Calu3 (cell line): ENCODE measurements at regions not wholly inside any gene's neighbourhood (a gene's known extent, or its start where the extent isn't known, plus 50 kb on each side); places are given as distances from the start of the nearest gene placed in this dataset.

Experiments used
- BruUV-seq: library from RNA; stranded (reverse); fragments of 400-500 nt; replicated peaks from 2 replicates; lab custom pipeline; 2021; lab: Mats Ljungman, UMichigan
- CTCF ChIA-PET: fragments of 300-600 bp; sonication (Branson Sonifier 250); formaldehyde crosslinking; loops from one replicate; lab custom pipeline; 2022; ENCODE audit warnings: antibody characterized with exemption; lab: Charles Lee
- DNase-seq: peaks from one replicate; pipeline ENCODE4 v3.0.0; 2022
- H3K27ac Mint-ChIP-seq: one replicate; pipeline ENCODE4 v1.8.0; 2022; ENCODE audit warnings: mixed read lengths; ENCODE audit not compliant: unreplicated experiment
- H3K27me3 Mint-ChIP-seq: one replicate; pipeline ENCODE4 v1.8.0; 2022; ENCODE audit warnings: mixed read lengths; ENCODE audit not compliant: unreplicated experiment
- H3K36me3 Mint-ChIP-seq: one replicate; pipeline ENCODE4 v1.8.0; 2022; ENCODE audit warnings: mild to moderate bottlenecking, moderate library complexity, mixed read lengths; ENCODE audit not compliant: insufficient read depth, unreplicated experiment
- H3K4me1 Mint-ChIP-seq: one replicate; pipeline ENCODE4 v1.8.0; 2022; ENCODE audit warnings: mild to moderate bottlenecking, low read depth, mixed read lengths; ENCODE audit not compliant: unreplicated experiment
- H3K4me3 Mint-ChIP-seq: one replicate; pipeline ENCODE4 v1.8.0; 2022; ENCODE audit warnings: mild to moderate bottlenecking, low read depth, moderate library complexity, mixed read lengths; ENCODE audit not compliant: unreplicated experiment
- H3K9me3 Mint-ChIP-seq: one replicate; pipeline ENCODE4 v1.8.0; 2022; ENCODE audit warnings: low read depth, mixed read lengths; ENCODE audit not compliant: unreplicated experiment
- intact Hi-C: fragments of 100-400 bp; cut with micrococcal nuclease; formaldehyde crosslinking; loops from one replicate; pipeline ENCODE4 v1.10.0; 2022; ENCODE audit not compliant: unreplicated experiment
- TF ChIP-seq, protein P1 (sequence below): fragments of 200-600 bp; IDR thresholded peaks from one replicate; pipeline ENCODE4 v1.8.0; 2022; ENCODE audit warnings: antibody characterized with exemption; ENCODE audit not compliant: unreplicated experiment

DNA sequence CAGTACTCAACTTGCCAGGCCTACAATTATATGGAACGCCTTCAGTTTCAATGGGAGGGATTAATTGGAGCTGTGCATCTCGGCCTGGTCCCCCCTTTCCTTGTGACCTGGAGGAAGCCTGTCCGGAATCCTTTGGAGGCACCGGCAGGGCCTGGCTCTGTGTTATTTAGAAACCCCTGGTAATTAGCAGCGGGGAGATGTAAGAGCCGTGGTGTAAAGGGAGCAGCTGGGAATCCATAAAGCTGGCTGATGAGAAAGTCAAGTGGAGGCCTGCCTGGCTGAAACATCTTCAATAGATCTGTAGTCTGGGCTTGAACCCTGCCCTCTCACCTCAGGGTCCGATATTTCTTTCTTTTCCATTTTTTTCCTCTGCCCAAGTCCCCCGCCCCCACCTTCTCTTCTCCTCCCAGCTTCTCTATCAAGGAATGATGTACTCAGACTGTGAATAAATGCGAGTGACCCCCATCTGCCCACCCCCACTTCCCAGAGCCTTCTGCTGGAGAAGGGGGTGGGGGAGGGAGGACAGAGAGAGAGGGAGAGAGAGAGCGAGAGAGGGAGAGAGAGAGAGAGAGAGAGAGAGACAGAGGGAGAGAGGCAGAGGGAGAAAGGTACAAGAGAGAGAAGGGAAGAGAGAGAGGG lies 495.5 kb upstream of the ZFHX3 start:
- no peaks in the 10 kb centered on the region for H3K4me1 Mint-ChIP-seq
- peaks cover 82% of the 10 kb centered on the region for H3K27me3 Mint-ChIP-seq
- CTCF ChIA-PET = no interaction called here
- H3K27ac Mint-ChIP-seq = no peak overlapping the region
- no peaks in the 10 kb centered on the region for H3K36me3 Mint-ChIP-seq
- no peak for DNase-seq
- H3K9me3 Mint-ChIP-seq = no peaks in the 10 kb centered on the region
- H3K4me3 Mint-ChIP-seq = no peak overlapping the region
- intact Hi-C loops = no loop called here
- TF ChIP-seq, protein P1, sequence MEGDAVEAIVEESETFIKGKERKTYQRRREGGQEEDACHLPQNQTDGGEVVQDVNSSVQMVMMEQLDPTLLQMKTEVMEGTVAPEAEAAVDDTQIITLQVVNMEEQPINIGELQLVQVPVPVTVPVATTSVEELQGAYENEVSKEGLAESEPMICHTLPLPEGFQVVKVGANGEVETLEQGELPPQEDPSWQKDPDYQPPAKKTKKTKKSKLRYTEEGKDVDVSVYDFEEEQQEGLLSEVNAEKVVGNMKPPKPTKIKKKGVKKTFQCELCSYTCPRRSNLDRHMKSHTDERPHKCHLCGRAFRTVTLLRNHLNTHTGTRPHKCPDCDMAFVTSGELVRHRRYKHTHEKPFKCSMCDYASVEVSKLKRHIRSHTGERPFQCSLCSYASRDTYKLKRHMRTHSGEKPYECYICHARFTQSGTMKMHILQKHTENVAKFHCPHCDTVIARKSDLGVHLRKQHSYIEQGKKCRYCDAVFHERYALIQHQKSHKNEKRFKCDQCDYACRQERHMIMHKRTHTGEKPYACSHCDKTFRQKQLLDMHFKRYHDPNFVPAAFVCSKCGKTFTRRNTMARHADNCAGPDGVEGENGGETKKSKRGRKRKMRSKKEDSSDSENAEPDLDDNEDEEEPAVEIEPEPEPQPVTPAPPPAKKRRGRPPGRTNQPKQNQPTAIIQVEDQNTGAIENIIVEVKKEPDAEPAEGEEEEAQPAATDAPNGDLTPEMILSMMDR = no peak
- BruUV-seq = no TSS peak

DNA sequence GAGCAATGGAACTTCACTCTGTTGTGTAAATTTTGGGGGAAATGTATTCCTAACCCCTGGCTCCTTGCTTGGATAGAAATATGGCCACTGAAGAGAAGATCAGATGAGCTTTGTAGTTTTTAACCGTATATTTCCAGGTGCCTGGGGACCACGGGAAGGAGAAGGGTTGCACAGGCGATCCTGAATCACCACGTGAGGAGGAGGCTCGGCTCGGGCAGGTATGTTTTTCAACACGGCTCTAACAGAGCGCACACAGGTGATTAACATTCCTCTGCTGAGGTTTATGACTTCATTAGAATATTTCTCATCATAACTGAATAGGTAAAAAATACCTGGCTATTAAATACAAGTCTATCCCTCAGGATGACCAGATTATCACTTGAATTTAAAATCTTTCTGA lies 495.0 kb upstream of the ZFHX3 start:
- no peak for DNase-seq
- CTCF ChIA-PET = interaction anchor here (0.6 kb wide), 1 partner anchor 367 kb away, joined by 3 read pairs; no protein-coding TSS in a partner anchor
- H3K27ac Mint-ChIP-seq = no peak overlapping the region
- BruUV-seq = no TSS peak
- intact Hi-C loops = no loop called here
- TF ChIP-seq, protein P1 = no peak
- H3K4me3 Mint-ChIP-seq = no peak overlapping the region
- H3K4me1 Mint-ChIP-seq = no peaks in the 10 kb centered on the region
- H3K27me3 Mint-ChIP-seq = peaks cover 76% of the 10 kb centered on the region
- H3K36me3 Mint-ChIP-seq = no peaks in the 10 kb centered on the region
- H3K9me3 Mint-ChIP-seq = no peaks in the 10 kb centered on the region

DNA sequence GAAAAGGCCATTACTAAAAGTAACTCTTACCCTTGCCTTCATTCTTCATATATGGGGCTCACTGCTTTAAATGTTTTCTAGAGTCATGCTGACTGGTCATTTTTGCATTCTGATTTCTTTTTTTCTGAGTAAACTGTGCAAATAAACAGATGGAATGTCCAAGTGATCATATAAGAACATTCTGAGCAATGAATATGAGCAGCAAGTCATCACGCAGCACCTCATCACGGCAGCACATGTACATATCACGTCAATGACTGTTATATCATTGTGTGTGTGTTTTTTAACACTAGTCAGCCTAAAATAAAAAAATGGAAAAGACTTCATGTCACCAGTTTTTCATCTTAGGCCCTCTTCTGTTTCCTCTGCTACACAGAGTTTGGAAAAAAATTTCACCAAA lies 490.0 kb upstream of the ZFHX3 start:
- Mint-ChIP-seq H3K27ac (no peak overlapping the region), H3K4me1 (no peaks in the 10 kb centered on the region), H3K27me3 (peaks cover 47% of the 10 kb centered on the region), H3K9me3 (peaks cover 8% of the 10 kb centered on the region), H3K36me3 (no peaks in the 10 kb centered on the region), H3K4me3 (no peak overlapping the region)
- TF ChIP-seq, protein P1 = no peak
- CTCF ChIA-PET = no interaction called here
- no TSS peak for BruUV-seq
- intact Hi-C loops = no loop called here
- no peak for DNase-seq

DNA sequence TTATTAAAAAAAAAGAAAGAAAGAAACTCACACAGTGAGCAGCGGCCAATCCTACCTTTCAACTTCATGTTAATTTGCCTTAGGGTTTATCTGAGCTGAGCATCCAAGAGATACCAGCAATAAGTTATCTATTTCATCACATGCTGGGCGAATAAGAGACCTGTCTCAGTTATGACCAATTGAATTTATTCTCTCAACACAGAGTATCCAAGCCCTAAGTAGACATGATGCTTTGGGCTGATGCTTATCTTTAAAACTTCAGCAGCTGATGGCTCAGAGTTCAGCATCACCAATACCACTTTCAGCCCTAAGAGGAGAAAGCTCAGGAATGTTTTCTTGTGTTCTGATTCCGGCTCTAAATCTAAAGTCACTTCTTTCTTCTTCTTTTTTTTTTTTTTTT lies 489.0 kb upstream of the ZFHX3 start:
- H3K9me3 Mint-ChIP-seq = peaks cover 11% of the 10 kb centered on the region
- peaks cover 47% of the 10 kb centered on the region for H3K27me3 Mint-ChIP-seq
- intact Hi-C loops = no loop called here

More for the DNA sequence above, 489.0 kb upstream of the ZFHX3 start:
- no peak overlapping the region for H3K4me3 Mint-ChIP-seq
- TF ChIP-seq, protein P1 = no peak
- no peaks in the 10 kb centered on the region for H3K36me3 Mint-ChIP-seq
- no peak overlapping the region for H3K27ac Mint-ChIP-seq
- H3K4me1 Mint-ChIP-seq = no peaks in the 10 kb centered on the region
- no TSS peak for BruUV-seq
- CTCF ChIA-PET = interaction anchor here (0.7 kb wide), 1 partner anchor 240 kb away, joined by 5 read pairs; no protein-coding TSS in a partner anchor
- DNase-seq = no peak
